ENCODE measurements at regions not wholly inside any gene's neighbourhood (a gene's known extent, or its start where the extent isn't known, plus 50 kb on each side); places are given as distances from the start of the nearest gene placed in this dataset.
"Not testable (repeated sequence)": the region's sequence is repeated elsewhere in the genome, so short reads cannot be mapped to it uniquely, and the experiment has no call there.

DNA sequence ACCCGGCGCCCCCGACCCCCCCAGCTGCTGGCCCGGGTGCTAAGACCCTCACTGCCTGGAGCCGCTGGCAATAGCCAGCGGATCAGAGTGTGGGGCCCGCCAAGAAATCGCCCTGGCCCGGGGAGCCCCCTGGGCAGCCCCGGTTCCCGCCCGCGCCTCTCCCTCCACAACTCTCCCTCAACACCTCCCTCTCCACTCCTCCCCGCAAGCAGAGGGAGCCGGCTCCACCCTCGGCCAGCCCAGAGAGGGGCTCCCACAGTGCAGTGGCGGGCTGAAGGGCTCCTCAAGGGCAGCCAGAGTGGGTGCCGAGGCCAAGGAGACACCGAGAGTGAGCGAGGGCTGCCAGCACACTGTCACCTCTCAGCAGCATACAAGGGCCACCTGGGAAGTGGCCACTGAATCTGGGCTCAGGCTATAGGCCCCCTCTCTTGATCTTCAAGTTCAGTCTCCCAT lies 385.5 kb downstream of the SEC14L1 start:
- DNase-seq (ENCODE audit: low read depth), result no peak

GRCh38 chr17:77526728-77527350 lies 386.1 kb downstream of the SEC14L1 start:
- no peak for DNase-seq (ENCODE audit: low read depth)

GRCh38 chr17:77527409-77527808 lies 386.6 kb downstream of the SEC14L1 start:
- DNase-seq (ENCODE audit: low read depth), result no peak

DNA sequence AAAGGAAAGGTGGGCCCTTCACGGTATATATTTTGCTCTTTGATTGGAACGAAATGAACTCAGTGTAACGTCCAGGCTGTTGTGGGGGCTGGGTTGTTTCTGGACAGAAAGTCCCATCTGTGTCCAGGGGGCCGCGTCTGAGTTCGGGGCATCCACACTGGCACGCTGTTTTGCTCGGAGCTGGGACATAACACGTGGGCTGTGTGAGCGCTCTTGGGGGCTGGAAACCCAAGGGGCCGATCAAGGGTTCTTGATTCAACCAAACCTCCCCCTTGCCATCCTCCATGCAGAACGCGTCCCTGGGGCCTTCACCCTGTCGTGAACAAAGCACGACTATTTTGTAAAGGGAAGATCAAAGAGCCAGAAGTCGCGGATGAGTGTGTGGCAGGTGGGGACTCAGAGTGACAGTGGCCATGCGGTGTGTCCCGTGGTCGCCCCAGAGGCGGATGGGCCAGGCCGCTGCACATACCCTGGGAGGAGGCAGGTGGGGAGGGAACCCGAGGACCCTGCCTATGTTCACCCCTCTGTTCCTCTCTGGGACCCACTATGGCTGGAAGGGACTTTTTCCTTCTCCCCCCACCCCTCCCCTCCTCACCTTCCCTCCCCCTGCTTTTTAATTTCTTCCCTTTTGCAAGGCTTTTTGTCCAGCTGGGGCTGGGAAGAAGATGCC lies 387.2 kb downstream of the SEC14L1 start:
- DNase-seq (ENCODE audit: low read depth), result no peak

DNA sequence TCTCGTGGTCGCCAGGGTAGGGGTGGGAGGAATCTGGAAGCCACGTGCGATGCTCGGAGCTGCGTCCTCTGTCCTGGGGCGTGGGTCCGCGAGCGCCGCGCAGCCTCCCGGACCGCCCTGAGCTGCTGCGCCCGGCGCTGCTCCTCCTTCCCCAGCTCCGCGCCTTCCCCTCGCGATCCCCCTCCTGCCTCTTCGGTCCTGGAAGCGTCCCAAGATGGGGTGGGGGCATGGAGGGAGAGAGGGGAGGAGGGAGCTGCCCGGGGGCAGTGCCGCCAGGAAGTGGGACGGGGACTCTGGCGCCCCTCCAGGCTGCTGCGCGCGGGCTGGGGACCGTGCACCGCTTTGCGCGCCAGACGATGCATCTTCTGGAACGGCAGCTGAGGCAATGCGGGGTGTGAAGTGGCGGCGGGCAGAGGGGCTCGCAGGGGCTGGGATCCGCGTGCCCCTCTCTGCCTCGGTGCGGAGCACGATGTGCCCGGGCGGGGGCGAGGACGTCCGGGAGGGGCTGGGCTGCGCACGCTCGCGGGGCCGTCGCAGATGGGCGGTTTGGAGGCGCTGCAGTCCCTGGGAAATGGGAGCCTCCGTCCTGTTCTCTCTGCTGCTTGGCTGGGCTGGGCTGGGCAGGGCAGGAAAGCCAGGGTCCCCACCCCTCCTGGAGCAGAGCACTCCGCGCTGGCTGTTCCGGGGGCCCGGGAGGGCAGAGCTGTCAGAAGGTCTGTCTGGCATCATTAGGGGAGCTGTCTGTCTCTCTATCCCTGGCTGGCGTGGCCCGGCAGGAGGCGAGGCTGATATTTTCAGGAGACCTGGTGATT lies 388.0 kb downstream of the SEC14L1 start:
- DNase-seq (ENCODE audit: low read depth), result no peak

DNA sequence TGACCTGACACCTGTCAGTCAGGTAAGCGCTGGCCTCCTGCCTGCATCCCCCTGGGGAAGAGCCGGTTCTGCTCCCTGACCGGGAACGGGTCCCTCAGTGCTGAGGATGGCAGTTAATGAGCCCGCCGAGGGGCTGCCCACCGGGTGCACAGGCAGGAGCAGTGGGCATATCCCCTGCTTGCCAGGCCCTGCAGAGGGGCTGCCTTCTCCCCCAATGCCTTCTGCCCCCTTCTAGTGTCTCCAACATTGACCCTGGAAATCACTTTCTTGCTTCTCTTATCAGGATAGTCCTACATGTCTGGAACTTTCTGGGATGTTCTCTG lies 388.5 kb downstream of the SEC14L1 start:
- DNase-seq (ENCODE audit: low read depth), result no peak

GRCh38 chr17:77530591-77530990 lies 389.8 kb downstream of the SEC14L1 start:
- DNase-seq (ENCODE audit: low read depth), result no peak

DNA sequence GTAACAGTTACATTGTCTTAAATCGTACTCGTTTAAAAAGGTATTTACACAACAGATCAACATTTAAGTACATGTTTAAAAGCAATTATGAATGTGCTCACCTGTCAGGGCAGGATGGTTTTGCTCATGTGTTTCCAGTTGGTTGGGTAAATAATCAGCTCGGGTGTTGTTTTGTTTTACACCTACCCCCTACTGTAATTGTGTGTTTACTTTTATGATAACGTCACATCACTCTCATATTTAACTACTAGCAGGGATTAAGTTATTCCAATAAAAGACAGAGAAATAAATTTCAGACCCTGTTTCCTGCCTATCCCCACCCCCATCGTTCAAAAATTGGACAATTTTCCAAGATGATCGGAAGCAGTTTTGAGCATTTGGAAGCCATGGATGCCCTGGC lies 390.2 kb downstream of the SEC14L1 start:
- DNase-seq (ENCODE audit: low read depth), result no peak

DNA sequence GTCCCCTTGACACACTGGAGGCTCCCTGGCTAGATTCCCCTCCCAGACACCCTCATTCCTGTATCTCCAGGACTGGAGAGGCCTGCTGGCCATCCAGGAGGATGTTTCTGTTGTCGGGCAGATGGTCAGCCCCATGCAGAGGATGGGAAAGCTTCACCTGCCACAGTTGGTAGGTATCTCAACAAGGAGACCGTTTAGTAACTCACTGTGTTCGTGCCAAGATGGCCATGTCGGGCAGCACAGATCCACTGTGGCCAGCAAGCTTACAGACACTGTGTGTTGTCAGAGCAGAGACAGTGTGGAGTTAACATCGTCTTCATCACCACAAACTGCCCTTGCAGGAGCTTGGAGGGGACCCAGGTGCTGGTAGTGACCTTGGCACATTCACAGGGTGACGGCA lies 390.9 kb downstream of the SEC14L1 start:
- no peak for DNase-seq (ENCODE audit: low read depth)

DNA sequence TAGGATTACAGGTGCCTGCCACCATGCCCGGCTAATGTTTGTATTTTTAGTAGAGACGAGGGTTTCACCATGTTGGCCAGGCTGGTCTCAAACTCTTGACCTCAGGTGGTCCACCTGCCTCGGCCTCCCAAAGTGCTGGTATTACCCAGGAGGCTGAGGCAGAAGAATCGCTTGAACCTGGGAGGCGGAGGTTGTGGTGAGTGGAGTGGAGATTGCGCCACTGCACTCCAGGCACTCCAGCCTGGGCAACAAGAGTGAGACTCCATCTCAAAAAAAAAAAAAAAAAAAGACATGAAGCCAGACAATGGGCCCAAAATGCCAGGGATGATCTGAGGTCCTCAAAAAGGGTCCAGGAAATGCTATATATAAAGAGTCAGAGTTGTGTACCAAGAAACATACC lies 392.9 kb downstream of the SEC14L1 start:
- DNase-seq (ENCODE audit: low read depth), result not testable (repeated sequence)

- DNase-seq (ENCODE audit: low read depth), result no peak
Observed at GRCh38 chr17:77534137-77534536, 393.4 kb downstream of the SEC14L1 start.

GRCh38 chr17:77535435-77535834 lies 394.7 kb downstream of the SEC14L1 start:
- no peak for DNase-seq (ENCODE audit: low read depth)

DNA sequence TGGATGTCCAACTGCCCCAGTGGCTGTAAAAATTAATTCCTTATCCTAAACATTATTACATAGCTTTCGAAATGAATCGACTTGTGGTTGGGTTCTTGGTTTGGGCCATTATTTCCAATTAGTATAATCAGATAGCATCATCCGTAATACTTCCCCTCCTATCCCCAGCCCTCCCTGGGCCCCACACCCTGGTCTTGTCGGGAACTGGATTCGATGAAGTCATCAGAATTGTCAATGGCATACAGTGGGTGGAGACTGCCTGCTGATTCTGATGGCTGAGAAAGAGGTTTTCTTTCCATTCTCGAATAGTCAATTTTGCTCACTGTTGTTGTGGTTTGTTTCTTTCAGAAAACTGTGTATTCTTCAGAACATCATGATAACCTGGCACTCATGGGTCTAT lies 395.1 kb downstream of the SEC14L1 start:
- DNase-seq (ENCODE audit: low read depth), result no peak

- no peak for DNase-seq (ENCODE audit: low read depth)
Observed at GRCh38 chr17:77537566-77537965, 396.8 kb downstream of the SEC14L1 start.

GRCh38 chr17:77540531-77540930 lies 399.8 kb downstream of the SEC14L1 start:
- no peak for DNase-seq (ENCODE audit: low read depth)

GRCh38 chr17:77540975-77541374 lies 400.2 kb downstream of the SEC14L1 start:
- DNase-seq (ENCODE audit: low read depth), result no peak

- DNase-seq (ENCODE audit: low read depth), result no peak
Observed at GRCh38 chr17:77542011-77542410, 401.2 kb downstream of the SEC14L1 start.

GRCh38 chr17:77542551-77543490 lies 402.1 kb downstream of the SEC14L1 start:
- peak; percentile 35 for DNase-seq (ENCODE audit: low read depth)

DNA sequence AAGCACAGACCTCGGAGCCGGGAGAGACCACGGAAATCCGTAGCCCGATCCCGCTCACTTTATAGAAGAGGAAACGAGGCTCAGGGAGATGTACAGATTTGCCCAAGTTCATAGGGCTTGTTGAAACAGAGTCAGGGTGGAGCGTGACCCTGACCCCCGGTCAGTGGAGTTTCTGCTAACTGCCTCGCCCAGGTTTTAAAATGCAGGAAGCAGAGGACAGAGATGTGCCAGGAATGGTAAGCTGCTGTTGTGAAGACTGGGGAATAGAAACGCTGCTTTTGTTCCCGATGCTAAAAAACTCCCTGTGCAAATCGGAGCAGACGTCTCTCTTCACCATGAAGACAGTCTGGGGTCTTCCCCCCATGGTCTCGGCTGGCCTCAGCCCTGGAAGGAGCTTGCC lies 403.0 kb downstream of the SEC14L1 start:
- no peak for DNase-seq (ENCODE audit: low read depth)

DNA sequence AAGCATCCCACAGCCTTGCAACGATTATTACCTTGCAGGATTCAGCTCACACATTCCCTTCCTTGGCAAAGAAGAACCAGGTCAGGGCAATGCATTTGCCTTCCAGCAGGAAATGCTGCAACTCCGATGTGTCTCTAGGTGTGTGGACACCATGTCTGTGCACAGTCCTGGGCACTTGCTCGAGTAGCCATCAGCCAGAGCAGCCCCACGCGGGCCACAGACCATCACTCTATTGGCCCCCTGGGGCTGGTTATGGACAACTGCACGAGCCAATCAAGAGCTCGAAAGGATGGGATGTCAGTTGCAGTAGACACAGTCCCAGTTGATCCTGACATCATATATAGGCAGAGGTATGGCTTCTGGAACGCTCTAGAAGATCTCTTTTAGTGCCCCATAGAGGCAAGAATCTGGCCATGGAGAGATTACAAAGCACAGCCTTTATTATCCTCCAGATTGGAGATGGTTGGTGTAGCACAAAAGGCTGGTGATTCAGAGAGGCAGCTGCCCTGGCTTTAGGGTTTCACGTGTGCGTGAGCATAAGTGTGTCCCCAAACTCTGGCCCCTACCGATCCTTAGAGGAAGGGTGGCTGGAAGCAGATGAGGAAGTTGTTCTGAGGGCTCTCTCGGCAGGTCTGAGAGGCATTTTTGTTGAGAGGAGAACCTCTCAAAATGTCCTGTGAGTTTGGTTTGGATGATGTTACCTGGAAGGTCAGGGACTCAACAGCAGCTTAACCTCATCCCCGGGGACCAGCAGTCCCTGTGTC lies 403.8 kb downstream of the SEC14L1 start:
- no peak for DNase-seq (ENCODE audit: low read depth)

- DNase-seq (ENCODE audit: low read depth), result no peak
Observed at GRCh38 chr17:77546772-77547241, 406.0 kb downstream of the SEC14L1 start.
